Neuronal stem cell (in vitro differentiated cells): ENCODE measurements at regions not wholly inside any gene's neighbourhood (a gene's known extent, or its start where the extent isn't known, plus 50 kb on each side); places are given as distances from the start of the nearest gene placed in this dataset.

Experiments
- DNase-seq: peaks from one replicate; pipeline ENCODE4 v3.0.0-alpha.2; 2013; ENCODE audit warnings: low spot score
- H2AFZ ChIP-seq: one replicate; pipeline ENCODE4 v1.6.1; 2013; ENCODE audit warnings: mild to moderate bottlenecking, low read length, inconsistent platforms
- H2AK5ac ChIP-seq: 2 replicates; pipeline ENCODE4 v1.6.1; 2013; ENCODE audit warnings: low read depth, mild to moderate bottlenecking, inconsistent platforms, low read length, moderate library complexity, mixed read lengths
- H2BK120ac ChIP-seq: 2 replicates; pipeline ENCODE4 v1.6.1; 2013; ENCODE audit warnings: low read depth, mild to moderate bottlenecking, inconsistent platforms, low read length, moderate library complexity, mixed read lengths
- H2BK12ac ChIP-seq: one replicate; pipeline ENCODE4 v1.6.1; 2013; ENCODE audit warnings: low read length, inconsistent platforms
- H2BK15ac ChIP-seq: 2 replicates; pipeline ENCODE4 v1.6.1; 2013; ENCODE audit warnings: mild to moderate bottlenecking, low read length, inconsistent platforms, mixed read lengths
- H2BK5ac ChIP-seq: one replicate; pipeline ENCODE4 v1.6.1; 2013; ENCODE audit warnings: inconsistent platforms, mild to moderate bottlenecking, low read length, moderate library complexity
- H3K14ac ChIP-seq: one replicate; pipeline ENCODE4 v1.6.1; 2013; ENCODE audit warnings: low read length, inconsistent platforms
- H3K18ac ChIP-seq: 2 replicates; pipeline ENCODE4 v1.6.1; 2013; ENCODE audit warnings: low read length, inconsistent platforms
- H3K23ac ChIP-seq: 2 replicates; pipeline ENCODE4 v1.6.1; 2013; ENCODE audit warnings: low read depth, mild to moderate bottlenecking, mixed read lengths, low read length, inconsistent platforms; ENCODE audit not compliant: poor library complexity
- H3K27ac ChIP-seq: replicated peaks from 3 replicates; pipeline ENCODE4 v1.5.1; 2013; ENCODE audit warnings: low read length, inconsistent platforms
- H3K27me3 ChIP-seq, 3 experiments: 2 replicates each; pipeline ENCODE4 v1.6.1; 2013; ENCODE audit warnings: low read length in 3 of 3, mild to moderate bottlenecking in 2 of 3, inconsistent platforms in 1 of 3, low read depth in 1 of 3, mixed read lengths in 1 of 3, moderate library complexity in 1 of 3; ENCODE audit not compliant: control insufficient read depth in 3 of 3, insufficient read depth in 3 of 3
- H3K36me3 ChIP-seq, 2 donors: replicated peaks in 1 of 2; 2 replicates each; pipeline ENCODE4 v1.6.1; 2013; ENCODE audit warnings: low read length in 2 of 2; ENCODE audit not compliant: control insufficient read depth in 2 of 2, insufficient read depth in 2 of 2
- H3K4ac ChIP-seq: 2 replicates; pipeline ENCODE4 v1.6.1; 2013; ENCODE audit warnings: inconsistent platforms, mild to moderate bottlenecking, low read length, moderate library complexity
- H3K4me1 ChIP-seq, 2 donors: 1 replicate in 1 of 2; 2 replicates in 1 of 2; pipeline ENCODE4 v1.6.1; 2013; ENCODE audit warnings: low read length in 2 of 2, low read depth in 1 of 2; ENCODE audit not compliant: control insufficient read depth in 2 of 2, insufficient read depth in 1 of 2
- H3K4me2 ChIP-seq: one replicate; pipeline ENCODE4 v1.6.1; 2013; ENCODE audit warnings: mild to moderate bottlenecking, low read length, inconsistent platforms; ENCODE audit not compliant: insufficient read depth, poor library complexity, severe bottlenecking
- H3K4me3 ChIP-seq, 2 donors: 2 replicates each; pipeline ENCODE4 v1.5.1; 2013; ENCODE audit warnings: low read length in 2 of 2, mild to moderate bottlenecking in 2 of 2, inconsistent platforms in 1 of 2, moderate library complexity in 1 of 2
- H3K79me1 ChIP-seq: one replicate; pipeline ENCODE4 v1.6.1; 2013; ENCODE audit warnings: low read depth, mild to moderate bottlenecking, inconsistent platforms, low read length, moderate library complexity
- H3K9ac ChIP-seq: one replicate; pipeline ENCODE4 v1.6.1; 2013; ENCODE audit warnings: mild to moderate bottlenecking, low read depth, low read length, inconsistent platforms; ENCODE audit not compliant: poor library complexity
- H3K9me3 ChIP-seq, 2 donors: replicated peaks in 1 of 2; 2 replicates each; pipeline versions ENCODE3 to v1.6.1; 2013; ENCODE audit warnings: low read length in 2 of 2, mild to moderate bottlenecking in 2 of 2, inconsistent platforms in 1 of 2, low read depth in 1 of 2, mixed read lengths in 1 of 2, moderate library complexity in 1 of 2; ENCODE audit not compliant: control insufficient read depth in 2 of 2, insufficient read depth in 1 of 2
- H4K8ac ChIP-seq: one replicate; pipeline ENCODE4 v1.6.1; 2013; ENCODE audit warnings: low read depth, mild to moderate bottlenecking, inconsistent platforms, low read length, moderate library complexity
- H4K91ac ChIP-seq: one replicate; pipeline ENCODE4 v1.6.1; 2013; ENCODE audit warnings: low read length, low read depth, mild to moderate bottlenecking, inconsistent platforms; ENCODE audit not compliant: poor library complexity
- WGBS, 2 donors: extraction: QIAGEN DNeasy Blood & Tissue Kit; methylation state at CpG; one replicate each; pipeline ENCODE4 v1.1.7; 2013; ENCODE audit warnings: missing lambda C conversion rate in 2 of 2, mixed read lengths in 1 of 2; ENCODE audit not compliant: insufficient read length in 2 of 2, insufficient replicate concordance in 1 of 2; ENCODE audit errors: extremely low coverage in 2 of 2; 5-methylcytosine and 5-hydroxymethylcytosine counted together

DNA sequence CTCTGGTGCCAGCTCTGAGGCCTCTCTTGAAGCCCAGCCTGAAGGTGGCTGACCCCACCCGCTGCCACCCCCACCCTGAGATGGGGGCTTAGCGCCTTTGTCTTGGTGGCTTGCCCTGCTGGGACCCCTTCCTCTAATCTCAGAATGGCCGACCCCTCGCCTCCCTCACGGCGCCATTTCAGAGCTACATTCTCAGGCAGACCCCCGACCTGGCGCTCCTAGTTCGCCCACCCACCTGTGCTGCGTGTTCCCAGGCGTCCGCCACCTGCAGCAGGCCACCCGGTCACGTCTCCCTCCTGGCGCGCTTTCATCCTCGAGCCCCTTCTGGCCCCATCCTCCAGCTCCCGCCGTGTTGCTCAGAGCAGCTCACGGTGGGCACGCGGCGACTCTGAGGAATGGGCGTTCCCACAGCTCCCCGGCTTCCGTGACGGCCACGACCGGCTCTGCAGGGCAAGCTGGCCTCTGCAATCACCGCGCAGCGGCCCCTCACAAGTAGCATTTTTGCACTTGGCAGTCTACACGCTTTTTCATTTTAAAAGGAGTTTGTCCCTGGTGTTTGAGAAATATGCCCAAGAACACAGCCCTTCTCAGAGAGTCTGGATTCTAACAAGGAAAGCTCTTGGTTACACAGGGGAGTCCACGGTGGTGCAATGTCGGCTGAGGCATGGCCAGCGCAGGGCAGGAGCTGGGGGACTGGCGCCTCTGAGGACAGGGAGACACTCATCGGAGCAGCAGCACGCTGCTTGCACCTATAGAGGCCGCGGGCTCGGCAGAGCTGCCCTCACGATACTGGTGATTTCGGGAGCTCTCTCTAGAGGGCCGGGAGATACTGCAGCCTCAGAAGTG is 105.7 kb upstream of the C14orf180 start:
- peaks cover 0 to 2% of the 10 kb centered on the region in 2 donors for H3K36me3 ChIP-seq
- no peak overlapping the region for H3K4me2 ChIP-seq
- peaks cover 0 to 3% of the 10 kb centered on the region in 2 donors for H3K9me3 ChIP-seq
- no peak overlapping the region for H2BK12ac ChIP-seq
- peak overlapping the region; percentile 31 for H3K23ac ChIP-seq
- peak overlapping the region; percentile 80 for H3K18ac ChIP-seq
- no peak overlapping the region for H3K27ac ChIP-seq
- peaks cover 0 to 2% of the 10 kb centered on the region in 2 donors for H3K4me1 ChIP-seq
- H3K14ac ChIP-seq: peak overlapping the region; percentile 71
- WGBS, 2 donors: no CpG with 5 or more reads among the region's 45 CpGs
- H2AFZ ChIP-seq: no peak overlapping the region
- no peak for DNase-seq
- H2BK15ac ChIP-seq: peak overlapping the region; percentile 85
- H3K4ac ChIP-seq: no peak overlapping the region
- peaks cover 0 to 29% (median 6%) of the 10 kb centered on the region in 3 experiments for H3K27me3 ChIP-seq
- no peaks in the 10 kb centered on the region for H3K79me1 ChIP-seq
- H2BK5ac ChIP-seq: no peak overlapping the region
- peak overlapping the region; percentile 21 for H3K9ac ChIP-seq
- H4K8ac ChIP-seq: peak overlapping the region; percentile 17
- H4K91ac ChIP-seq: no peak overlapping the region
- no peak overlapping the region for H2BK120ac ChIP-seq
- H3K4me3 ChIP-seq: no peak overlapping the region
- H2AK5ac ChIP-seq: peak overlapping the region; percentile 63

GRCh38 chr14:104474495-104475213 is 104.9 kb upstream of the C14orf180 start:
- no peaks in the 10 kb centered on the region for H3K79me1 ChIP-seq
- no peak overlapping the region for H3K23ac ChIP-seq
- H2AK5ac ChIP-seq: no peak overlapping the region
- no peak overlapping the region for H3K4me3 ChIP-seq
- H3K14ac ChIP-seq: peak overlapping the region; percentile 56
- H3K4me1 ChIP-seq: peaks cover 0 to 2% of the 10 kb centered on the region in 2 donors
- H3K36me3 ChIP-seq: peaks cover 0 to 2% of the 10 kb centered on the region in 2 donors
- no peak overlapping the region for H2BK120ac ChIP-seq
- no peak overlapping the region for H3K4ac ChIP-seq
- peak overlapping the region; percentile 85 for H2BK15ac ChIP-seq
- H3K9me3 ChIP-seq: peaks cover 0 to 3% of the 10 kb centered on the region in 2 donors
- no peak for DNase-seq
- no peak overlapping the region for H3K27ac ChIP-seq
- H4K8ac ChIP-seq: no peak overlapping the region
- H2BK12ac ChIP-seq: no peak overlapping the region
- WGBS, 2 donors: no CpG with 5 or more reads among the region's 18 CpGs
- no peak overlapping the region for H2BK5ac ChIP-seq
- no peak overlapping the region for H3K9ac ChIP-seq
- no peak overlapping the region for H3K18ac ChIP-seq
- no peak overlapping the region for H2AFZ ChIP-seq
- H4K91ac ChIP-seq: no peak overlapping the region
- H3K4me2 ChIP-seq: no peak overlapping the region
- peaks cover 0 to 27% (median 6%) of the 10 kb centered on the region in 3 experiments for H3K27me3 ChIP-seq

DNA sequence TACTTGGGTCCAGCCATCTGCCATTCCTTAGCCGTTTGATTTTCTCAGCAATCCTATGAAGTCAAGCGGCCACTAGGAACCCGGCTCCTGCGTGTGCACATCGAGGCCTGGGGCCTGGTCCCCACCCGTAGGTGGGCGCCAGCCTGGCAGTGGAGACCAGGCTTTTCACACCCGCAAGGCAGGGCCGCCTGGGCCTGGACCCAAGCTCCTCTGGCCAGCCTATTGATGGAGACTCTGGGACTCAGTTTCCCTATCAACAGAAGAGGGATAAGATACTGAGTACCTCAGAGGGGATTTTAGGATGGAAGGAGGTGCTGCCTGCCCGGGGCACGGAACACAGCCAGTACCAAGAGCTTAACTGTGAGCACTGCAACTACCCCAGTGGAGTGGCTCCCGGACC is 104.3 kb upstream of the C14orf180 start:
- H4K8ac ChIP-seq: no peak overlapping the region
- no peak overlapping the region for H3K4ac ChIP-seq
- no peak overlapping the region for H3K23ac ChIP-seq
- peaks cover 0 to 3% of the 10 kb centered on the region in 2 donors for H3K9me3 ChIP-seq
- H2BK120ac ChIP-seq: no peak overlapping the region
- no peak overlapping the region for H3K9ac ChIP-seq
- H3K4me3 ChIP-seq: no peak overlapping the region
- H3K4me1 ChIP-seq: peaks cover 0 to 2% of the 10 kb centered on the region in 2 donors
- H2BK5ac ChIP-seq: no peak overlapping the region
- H3K27me3 ChIP-seq: peaks cover 0 to 29% (median 6%) of the 10 kb centered on the region in 3 experiments
- peaks cover 0 to 2% of the 10 kb centered on the region in 2 donors for H3K36me3 ChIP-seq
- H2AK5ac ChIP-seq: no peak overlapping the region
- H3K79me1 ChIP-seq: no peaks in the 10 kb centered on the region
- no peak for DNase-seq
- no peak overlapping the region for H3K27ac ChIP-seq
- no peak overlapping the region for H4K91ac ChIP-seq
- WGBS, 2 donors: no CpG with 5 or more reads among the region's 12 CpGs
- H2BK12ac ChIP-seq: no peak overlapping the region
- no peak overlapping the region for H2BK15ac ChIP-seq
- H3K18ac ChIP-seq: no peak overlapping the region
- no peak overlapping the region for H3K14ac ChIP-seq
- no peak overlapping the region for H3K4me2 ChIP-seq
- H2AFZ ChIP-seq: no peak overlapping the region

- Histone ChIP-seq H2AK5ac (peak overlapping the region; percentile 40), H3K9ac (peak overlapping the region; percentile 77), H2BK15ac (peak overlapping the region; percentile 30), H2BK120ac (peak overlapping the region; percentile 61), H2BK12ac (no peak overlapping the region), H3K4ac (no peak overlapping the region), H3K4me3 (no peak overlapping the region), H3K9me3 (peaks cover 0 to 3% of the 10 kb centered on the region in 2 donors), H3K23ac (peak overlapping the region; percentile 31), H3K18ac (peak overlapping the region; percentile 76), H2BK5ac (peak overlapping the region; percentile 22), H4K91ac (no peak overlapping the region), H3K14ac (no peak overlapping the region), H3K4me1 (peaks cover 0 to 2% of the 10 kb centered on the region in 2 donors), H3K36me3 (peaks cover 0 to 2% of the 10 kb centered on the region in 2 donors), H2AFZ (no peak overlapping the region), H3K4me2 (no peak overlapping the region), H3K79me1 (no peaks in the 10 kb centered on the region), H3K27me3 (peaks cover 0 to 32% (median 6%) of the 10 kb centered on the region in 3 experiments), H3K27ac (no peak overlapping the region), H4K8ac (no peak overlapping the region)
- WGBS, 2 donors: no CpG with 5 or more reads among the region's 10 CpGs
- no peak for DNase-seq
Observed at GRCh38 chr14:104475802-104476201, 103.8 kb upstream of the C14orf180 start.
